ENCODE measurements at regions not wholly inside any gene's neighbourhood (a gene's known extent, or its start where the extent isn't known, plus 50 kb on each side); places are given as distances from the start of the nearest gene placed in this dataset.

DNA sequence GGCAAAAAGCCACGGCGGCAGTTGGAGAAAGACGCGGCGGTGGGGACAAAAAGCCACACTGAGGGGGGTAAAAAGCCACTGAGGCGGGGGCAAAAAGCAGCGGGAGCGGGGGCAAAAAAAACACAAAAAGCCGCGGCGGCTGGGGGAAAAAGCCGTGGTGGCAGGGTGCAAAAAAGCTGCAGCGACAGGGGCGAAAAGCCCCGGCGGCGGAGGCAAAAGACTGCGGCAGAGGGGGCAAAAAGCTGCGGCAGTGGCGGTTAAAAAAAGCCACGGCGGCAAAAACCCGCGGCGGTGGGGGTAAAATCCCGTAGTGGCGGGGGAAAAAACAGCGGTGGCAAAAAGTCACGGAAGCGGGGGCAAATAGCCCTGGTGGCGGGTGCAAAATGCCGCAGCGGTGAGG lies 527.3 kb downstream of the ZNF33B start:
- POLR2A ChIA-PET: no interaction called here

More for the DNA sequence above, 527.3 kb downstream of the ZNF33B start:
- H3K4me3 ChIP-seq (ENCODE audit: low read depth, low read length): no peak overlapping the region
- TF ChIP-seq ZIC2 (tag by site-specific recombination; IDR thresholded peaks at IDR 0.05): no peak
- TF ChIP-seq ZBTB20 (tag by site-specific recombination; IDR thresholded peaks at IDR 0.05): no peak
- no peak for TF ChIP-seq SP3 (tag by site-specific recombination; IDR thresholded peaks at IDR 0.05)
- TF ChIP-seq ZSCAN16 (tag by site-specific recombination; IDR thresholded peaks at IDR 0.05): no peak
- TF ChIP-seq ZNF341 (tag by site-specific recombination; IDR thresholded peaks at IDR 0.05; ENCODE audit: low read depth): no peak
- no peak for TF ChIP-seq ZNF707 (tag by site-specific recombination; IDR thresholded peaks at IDR 0.05)
- TF ChIP-seq GLIS1 (tag by site-specific recombination; IDR thresholded peaks at IDR 0.05): no peak
- no peak for TF ChIP-seq ZNF132 (tag by site-specific recombination; IDR thresholded peaks at IDR 0.05; ENCODE audit: borderline replicate concordance)
- no peak for TF ChIP-seq ZNF202 (tag by site-specific recombination; IDR thresholded peaks at IDR 0.05; ENCODE audit: borderline replicate concordance)
- TF ChIP-seq, protein P1, sequence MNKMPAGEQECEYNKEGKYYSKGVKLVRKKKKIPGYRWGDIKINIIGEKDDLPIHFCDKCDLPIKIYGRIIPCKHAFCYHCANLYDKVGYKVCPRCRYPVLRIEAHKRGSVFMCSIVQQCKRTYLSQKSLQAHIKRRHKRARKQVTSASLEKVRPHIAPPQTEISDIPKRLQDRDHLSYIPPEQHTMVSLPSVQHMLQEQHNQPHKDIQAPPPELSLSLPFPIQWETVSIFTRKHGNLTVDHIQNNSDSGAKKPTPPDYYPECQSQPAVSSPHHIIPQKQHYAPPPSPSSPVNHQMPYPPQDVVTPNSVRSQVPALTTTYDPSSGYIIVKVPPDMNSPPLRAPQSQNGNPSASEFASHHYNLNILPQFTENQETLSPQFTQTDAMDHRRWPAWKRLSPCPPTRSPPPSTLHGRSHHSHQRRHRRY (tag by site-specific recombination; IDR thresholded peaks at IDR 0.05): no peak
- TF ChIP-seq, protein P2, sequence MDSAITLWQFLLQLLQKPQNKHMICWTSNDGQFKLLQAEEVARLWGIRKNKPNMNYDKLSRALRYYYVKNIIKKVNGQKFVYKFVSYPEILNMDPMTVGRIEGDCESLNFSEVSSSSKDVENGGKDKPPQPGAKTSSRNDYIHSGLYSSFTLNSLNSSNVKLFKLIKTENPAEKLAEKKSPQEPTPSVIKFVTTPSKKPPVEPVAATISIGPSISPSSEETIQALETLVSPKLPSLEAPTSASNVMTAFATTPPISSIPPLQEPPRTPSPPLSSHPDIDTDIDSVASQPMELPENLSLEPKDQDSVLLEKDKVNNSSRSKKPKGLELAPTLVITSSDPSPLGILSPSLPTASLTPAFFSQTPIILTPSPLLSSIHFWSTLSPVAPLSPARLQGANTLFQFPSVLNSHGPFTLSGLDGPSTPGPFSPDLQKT (IDR thresholded peaks at IDR 0.05; ENCODE audit: borderline replicate concordance, low read depth, low read length): no peak
- TF ChIP-seq, protein P3, sequence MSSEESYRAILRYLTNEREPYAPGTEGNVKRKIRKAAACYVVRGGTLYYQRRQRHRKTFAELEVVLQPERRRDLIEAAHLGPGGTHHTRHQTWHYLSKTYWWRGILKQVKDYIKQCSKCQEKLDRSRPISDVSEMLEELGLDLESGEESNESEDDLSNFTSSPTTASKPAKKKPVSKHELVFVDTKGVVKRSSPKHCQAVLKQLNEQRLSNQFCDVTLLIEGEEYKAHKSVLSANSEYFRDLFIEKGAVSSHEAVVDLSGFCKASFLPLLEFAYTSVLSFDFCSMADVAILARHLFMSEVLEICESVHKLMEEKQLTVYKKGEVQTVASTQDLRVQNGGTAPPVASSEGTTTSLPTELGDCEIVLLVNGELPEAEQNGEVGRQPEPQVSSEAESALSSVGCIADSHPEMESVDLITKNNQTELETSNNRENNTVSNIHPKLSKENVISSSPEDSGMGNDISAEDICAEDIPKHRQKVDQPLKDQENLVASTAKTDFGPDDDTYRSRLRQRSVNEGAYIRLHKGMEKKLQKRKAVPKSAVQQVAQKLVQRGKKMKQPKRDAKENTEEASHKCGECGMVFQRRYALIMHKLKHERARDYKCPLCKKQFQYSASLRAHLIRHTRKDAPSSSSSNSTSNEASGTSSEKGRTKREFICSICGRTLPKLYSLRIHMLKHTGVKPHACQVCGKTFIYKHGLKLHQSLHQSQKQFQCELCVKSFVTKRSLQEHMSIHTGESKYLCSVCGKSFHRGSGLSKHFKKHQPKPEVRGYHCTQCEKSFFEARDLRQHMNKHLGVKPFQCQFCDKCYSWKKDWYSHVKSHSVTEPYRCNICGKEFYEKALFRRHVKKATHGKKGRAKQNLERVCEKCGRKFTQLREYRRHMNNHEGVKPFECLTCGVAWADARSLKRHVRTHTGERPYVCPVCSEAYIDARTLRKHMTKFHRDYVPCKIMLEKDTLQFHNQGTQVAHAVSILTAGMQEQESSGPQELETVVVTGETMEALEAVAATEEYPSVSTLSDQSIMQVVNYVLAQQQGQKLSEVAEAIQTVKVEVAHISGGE (tag by site-specific recombination; conservative IDR thresholded peaks at IDR 0.05; ENCODE audit: low read depth): no peak
- no peak for TF ChIP-seq ZFP41 (tag by site-specific recombination; IDR thresholded peaks at IDR 0.05; ENCODE audit: borderline replicate concordance)
- TF ChIP-seq ZNF473 (tag by site-specific recombination; IDR thresholded peaks at IDR 0.05): no peak
- TF ChIP-seq ZNF610 (tag by site-specific recombination; IDR thresholded peaks at IDR 0.05; ENCODE audit: borderline replicate concordance): no peak
- TF ChIP-seq ZNF354C (tag by site-specific recombination; IDR thresholded peaks at IDR 0.05; ENCODE audit: borderline replicate concordance, low read depth): no peak
- TF ChIP-seq ZNF660 (tag by site-specific recombination; IDR thresholded peaks at IDR 0.05): no peak
- TF ChIP-seq KLF16 (tag by site-specific recombination; IDR thresholded peaks at IDR 0.05): no peak
- H3K4me1 ChIP-seq (ENCODE audit: control insufficient read depth, insufficient read depth, low read length): no peaks in the 10 kb centered on the region
- CTCF ChIA-PET: no interaction called here
- no peak overlapping the region for H3K27ac ChIP-seq (ENCODE audit: extremely low read depth, low read depth, low read length)
- H3K36me3 ChIP-seq (ENCODE audit: control insufficient read depth in 2 of 2, insufficient read depth in 1 of 2, low read length in 2 of 2): no peaks in the 10 kb centered on the region
- H3K9me3 ChIP-seq (ENCODE audit: control insufficient read depth, insufficient read depth, low read depth, low read length): no peaks in the 10 kb centered on the region
